ENCODE measurements at regions not wholly inside any gene's neighbourhood (a gene's known extent, or its start where the extent isn't known, plus 50 kb on each side); places are given as distances from the start of the nearest gene placed in this dataset.

- no peak overlapping the region for H3K9ac ChIP-seq (ENCODE audit: low read depth, low read length, poor library complexity, severe bottlenecking)
- no peak overlapping the region for H2AFZ ChIP-seq (ENCODE audit: low read length)
- H3K4me3 ChIP-seq (ENCODE audit: low read length, poor library complexity, severe bottlenecking), result no peak overlapping the region
- H4K20me1 ChIP-seq (ENCODE audit: insufficient read depth, low read length, poor library complexity, severe bottlenecking), result no peaks in the 10 kb centered on the region
- no peaks in the 10 kb centered on the region for H3K27me3 ChIP-seq (ENCODE audit: insufficient read depth, low read length, poor library complexity, severe bottlenecking)
- no peaks in the 10 kb centered on the region for H3K9me3 ChIP-seq (ENCODE audit: insufficient read depth, low read depth, low read length)
- H3F3A ChIP-seq (ENCODE audit: low read depth), result no peaks in the 10 kb centered on the region
- H3K36me3 ChIP-seq (ENCODE audit: insufficient read depth, low read length), result no peaks in the 10 kb centered on the region
- H3K4me2 ChIP-seq (ENCODE audit: low read depth, low read length, poor library complexity, severe bottlenecking), result no peak overlapping the region
- H3K79me2 ChIP-seq (ENCODE audit: insufficient read depth, low read length), result no peaks in the 10 kb centered on the region
- H3K4me1 ChIP-seq (ENCODE audit: insufficient read depth, low read length, poor library complexity, severe bottlenecking), result no peaks in the 10 kb centered on the region
- TF ChIP-seq EZH2phosphoT487 (IDR thresholded peaks at IDR 0.05; ENCODE audit: borderline replicate concordance) (no peak), CTCF (conservative IDR thresholded peaks at IDR 0.05; ENCODE audit: low read length) (no peak)
- no peaks in the 10 kb centered on the region for H3K9me2 ChIP-seq (replicated peaks; ENCODE audit: low read depth, low read length)
Measured at GRCh38 chr5:174980952-174981351, 256.6 kb downstream of the MSX2 start.

GRCh38 chr5:174972291-174972690 lies 247.9 kb downstream of the MSX2 start:
- no peaks in the 10 kb centered on the region for H3F3A ChIP-seq (ENCODE audit: low read depth)
- no peaks in the 10 kb centered on the region for H3K9me3 ChIP-seq (ENCODE audit: insufficient read depth, low read depth, low read length)
- H3K79me2 ChIP-seq (ENCODE audit: insufficient read depth, low read length), result no peaks in the 10 kb centered on the region
- H3K4me3 ChIP-seq (ENCODE audit: low read length, poor library complexity, severe bottlenecking), result no peak overlapping the region
- H4K20me1 ChIP-seq (ENCODE audit: insufficient read depth, low read length, poor library complexity, severe bottlenecking), result no peaks in the 10 kb centered on the region
- H3K4me2 ChIP-seq (ENCODE audit: low read depth, low read length, poor library complexity, severe bottlenecking), result no peak overlapping the region
- no peak overlapping the region for H2AFZ ChIP-seq (ENCODE audit: low read length)
- no peaks in the 10 kb centered on the region for H3K36me3 ChIP-seq (ENCODE audit: insufficient read depth, low read length)
- TF ChIP-seq CTCF (conservative IDR thresholded peaks at IDR 0.05; ENCODE audit: low read length), result no peak
- TF ChIP-seq EZH2phosphoT487 (IDR thresholded peaks at IDR 0.05; ENCODE audit: borderline replicate concordance), result no peak
- H3K27me3 ChIP-seq (ENCODE audit: insufficient read depth, low read length, poor library complexity, severe bottlenecking), result no peaks in the 10 kb centered on the region
- H3K9me2 ChIP-seq (replicated peaks; ENCODE audit: low read depth, low read length), result no peaks in the 10 kb centered on the region
- H3K4me1 ChIP-seq (ENCODE audit: insufficient read depth, low read length, poor library complexity, severe bottlenecking), result no peaks in the 10 kb centered on the region
- no peak overlapping the region for H3K9ac ChIP-seq (ENCODE audit: low read depth, low read length, poor library complexity, severe bottlenecking)

- TF ChIP-seq EZH2phosphoT487 (IDR thresholded peaks at IDR 0.05; ENCODE audit: borderline replicate concordance) (no peak), CTCF (conservative IDR thresholded peaks at IDR 0.05; ENCODE audit: low read length) (no peak)
- H2AFZ ChIP-seq (ENCODE audit: low read length), result no peak overlapping the region
- H3K4me1 ChIP-seq (ENCODE audit: insufficient read depth, low read length, poor library complexity, severe bottlenecking), result no peaks in the 10 kb centered on the region
- no peak overlapping the region for H3K9ac ChIP-seq (ENCODE audit: low read depth, low read length, poor library complexity, severe bottlenecking)
- H3K4me3 ChIP-seq (ENCODE audit: low read length, poor library complexity, severe bottlenecking), result no peak overlapping the region
- H3K9me3 ChIP-seq (ENCODE audit: insufficient read depth, low read depth, low read length), result no peaks in the 10 kb centered on the region
- H3K9me2 ChIP-seq (replicated peaks; ENCODE audit: low read depth, low read length), result no peaks in the 10 kb centered on the region
- H3K36me3 ChIP-seq (ENCODE audit: insufficient read depth, low read length), result no peaks in the 10 kb centered on the region
- H4K20me1 ChIP-seq (ENCODE audit: insufficient read depth, low read length, poor library complexity, severe bottlenecking), result no peaks in the 10 kb centered on the region
- H3F3A ChIP-seq (ENCODE audit: low read depth), result no peaks in the 10 kb centered on the region
- H3K79me2 ChIP-seq (ENCODE audit: insufficient read depth, low read length), result no peaks in the 10 kb centered on the region
- H3K27me3 ChIP-seq (ENCODE audit: insufficient read depth, low read length, poor library complexity, severe bottlenecking), result no peaks in the 10 kb centered on the region
- H3K4me2 ChIP-seq (ENCODE audit: low read depth, low read length, poor library complexity, severe bottlenecking), result no peak overlapping the region
Measured at GRCh38 chr5:174971210-174971609, 246.8 kb downstream of the MSX2 start.
